ENCODE measurements at regions not wholly inside any gene's neighbourhood (a gene's known extent, or its start where the extent isn't known, plus 50 kb on each side); places are given as distances from the start of the nearest gene placed in this dataset.

- TF ChIP-seq SUZ12 (IDR thresholded peaks at IDR 0.05; ENCODE audit: extremely low read depth, insufficient read depth, insufficient read length): no peak
- TF ChIP-seq YY1 (IDR thresholded peaks at IDR 0.05; ENCODE audit: insufficient read depth, insufficient read length): no peak
- no peak for TF ChIP-seq ZNF274 (IDR thresholded peaks at IDR 0.05; ENCODE audit: low read depth, low read length)
Measured at GRCh38 chr16:35314298-35314697, 1854.9 kb downstream of the TP53TG3F start.

Measured in NT2/D1 (cell line).